ENCODE measurements at regions not wholly inside any gene's neighbourhood (a gene's known extent, or its start where the extent isn't known, plus 50 kb on each side); places are given as distances from the start of the nearest gene placed in this dataset.

DNA sequence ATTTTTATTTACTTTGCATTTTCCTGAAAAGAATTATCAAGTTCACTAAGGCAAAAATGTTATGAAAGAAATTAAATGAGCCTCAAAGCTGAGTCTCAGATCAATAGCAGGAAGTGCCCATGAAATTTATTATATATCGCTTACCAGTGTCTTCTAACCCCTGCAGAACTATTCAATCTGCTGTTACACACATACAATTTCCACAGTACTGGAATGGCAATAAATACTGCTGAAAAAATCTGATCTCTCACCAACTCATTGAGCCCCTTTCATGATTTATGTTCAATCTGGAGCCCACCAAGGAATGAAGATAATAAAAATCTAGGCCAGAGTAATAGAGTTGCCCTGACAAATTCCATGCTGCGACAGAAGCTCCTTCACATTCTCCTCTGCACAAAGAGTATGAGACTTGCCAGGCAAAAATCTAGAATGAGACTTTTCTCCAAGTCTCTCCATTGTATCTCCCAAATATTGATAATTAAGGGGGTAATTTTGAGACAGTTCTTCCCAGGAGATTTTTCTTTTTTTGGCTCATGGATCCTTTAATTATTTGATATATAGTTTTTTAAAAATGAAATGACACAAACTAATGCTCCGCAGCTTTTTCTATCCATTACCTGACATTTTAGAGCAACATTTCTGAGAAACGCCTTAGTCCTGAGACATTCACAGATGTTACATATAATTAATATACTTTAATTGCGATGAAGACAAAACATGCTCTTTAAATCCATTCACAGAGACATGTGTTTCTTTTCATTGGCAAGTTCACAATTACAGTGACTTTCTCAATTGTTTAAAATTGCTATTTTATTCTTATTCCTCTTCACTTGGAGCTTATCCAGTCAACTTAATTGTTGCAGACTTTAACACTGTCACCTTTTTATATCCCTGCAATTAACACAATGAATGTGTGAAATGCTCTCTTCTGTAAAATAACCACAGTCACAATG, 1020.4 kb downstream of the CBLN2 start:
- DNase-seq (ENCODE audit: low read depth, low spot score): no peak

DNA sequence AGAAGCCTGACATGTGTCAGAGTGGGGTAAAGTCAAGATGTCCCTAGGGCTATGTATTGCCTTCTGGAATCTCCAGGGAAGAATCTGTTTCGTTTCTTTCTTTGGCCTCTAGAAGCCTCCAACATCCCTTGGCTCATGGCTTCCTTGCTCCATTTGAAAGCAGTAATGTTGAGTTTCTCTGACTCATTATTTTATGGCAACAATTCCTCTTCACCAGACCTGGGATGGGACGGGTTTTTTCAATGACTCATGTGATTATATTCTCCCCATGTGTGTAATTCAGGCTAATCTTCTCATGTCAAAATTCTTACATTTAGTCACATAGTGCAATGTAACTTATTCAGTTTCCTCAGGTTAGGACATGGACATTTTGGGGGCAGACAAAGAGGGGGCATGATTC, 1038.6 kb downstream of the CBLN2 start:
- DNase-seq (ENCODE audit: low read depth, low spot score): no peak

DNA sequence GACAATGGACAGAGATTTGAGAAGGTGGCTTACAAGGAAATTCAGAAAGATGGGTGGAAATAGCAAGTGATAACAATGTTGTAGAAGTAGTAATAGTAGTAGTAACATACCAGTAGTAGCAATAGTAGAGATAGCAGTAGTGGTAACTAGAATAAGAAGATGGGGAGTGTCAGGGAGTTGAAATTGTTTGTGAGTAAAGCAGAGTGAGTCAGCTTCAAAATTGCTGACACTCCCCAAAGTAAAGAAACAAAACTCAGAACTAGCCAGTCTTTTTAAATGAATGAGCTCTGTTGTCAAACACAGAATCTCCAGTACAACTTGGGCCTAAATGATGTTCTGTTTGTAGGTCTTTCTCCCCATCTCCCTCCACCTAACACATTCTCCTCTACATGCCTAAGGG, 1040.9 kb downstream of the CBLN2 start:
- no peak for DNase-seq (ENCODE audit: low read depth, low spot score)

GRCh38 chr18:71485611-71486010, 1058.5 kb downstream of the CBLN2 start:
- DNase-seq (ENCODE audit: low read depth, low spot score): no peak

GRCh38 chr18:71471963-71472725, 1072.0 kb downstream of the CBLN2 start:
- DNase-seq (ENCODE audit: low read depth, low spot score): no peak

DNA sequence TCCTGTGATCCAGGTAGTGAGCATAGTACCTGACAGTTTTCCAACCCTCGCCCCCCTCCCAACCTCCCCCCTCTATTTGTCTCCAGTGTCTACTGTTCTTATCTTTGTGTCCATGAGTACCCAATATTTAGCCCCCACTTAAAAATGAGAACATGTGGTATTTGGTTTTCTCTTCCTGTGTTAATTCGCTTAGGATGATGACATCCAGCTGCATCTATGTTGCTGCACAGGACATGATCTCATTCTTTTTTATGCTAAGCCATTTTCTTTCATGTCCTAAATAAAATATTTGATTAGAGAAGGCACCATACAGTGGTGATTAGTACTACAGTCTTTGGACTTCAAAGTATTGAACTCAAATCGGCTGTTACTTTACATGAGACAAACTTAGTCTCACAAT, 1087.9 kb downstream of the CBLN2 start:
- DNase-seq (ENCODE audit: low read depth, low spot score): no peak

DNA sequence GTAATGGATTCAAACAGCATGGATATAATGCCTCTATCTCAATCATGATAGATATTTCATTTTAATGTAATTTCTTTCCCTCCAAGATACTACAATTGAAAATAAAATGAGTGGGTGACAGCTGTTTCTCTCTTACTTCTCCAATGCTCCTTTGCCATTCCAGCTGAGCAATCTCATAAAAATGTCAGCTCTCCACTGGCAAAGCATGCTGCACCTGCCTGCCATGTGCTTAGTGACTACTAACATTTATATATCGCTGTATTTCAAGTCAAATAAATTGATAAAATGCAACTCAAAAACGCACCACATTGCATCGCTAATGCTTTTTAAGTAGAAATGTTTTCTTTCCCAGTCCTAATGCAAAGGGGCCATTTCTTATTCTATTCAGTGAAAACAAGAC, 1093.9 kb downstream of the CBLN2 start:
- DNase-seq (ENCODE audit: low read depth, low spot score): no peak

- no peak for DNase-seq (ENCODE audit: low read depth, low spot score)
These were observed 1100.2 kb downstream of the CBLN2 start for GRCh38 chr18:71443706-71444480.

DNA sequence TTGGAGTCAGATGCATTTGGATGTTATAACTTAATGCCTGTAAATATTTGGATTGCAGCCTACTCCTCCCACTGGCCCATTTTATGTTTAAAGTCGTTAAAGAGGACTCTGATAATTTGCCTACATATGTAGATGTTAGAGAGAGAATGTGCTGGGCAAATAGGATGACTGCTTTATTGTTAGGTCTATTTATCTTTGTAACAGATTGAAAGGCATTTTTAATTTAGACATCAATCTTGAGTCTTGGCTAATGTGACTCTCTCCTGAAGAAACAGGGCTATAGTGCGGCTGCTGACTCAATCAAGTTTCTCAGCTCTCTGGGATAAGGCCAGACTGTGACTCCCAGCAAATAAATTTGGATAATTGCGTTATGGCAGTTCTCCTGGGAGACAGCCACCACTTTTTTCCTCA, 1101.4 kb downstream of the CBLN2 start:
- DNase-seq (ENCODE audit: low read depth, low spot score): no peak

GRCh38 chr18:71441156-71441555, 1103.0 kb downstream of the CBLN2 start:
- no peak for DNase-seq (ENCODE audit: low read depth, low spot score)

DNA sequence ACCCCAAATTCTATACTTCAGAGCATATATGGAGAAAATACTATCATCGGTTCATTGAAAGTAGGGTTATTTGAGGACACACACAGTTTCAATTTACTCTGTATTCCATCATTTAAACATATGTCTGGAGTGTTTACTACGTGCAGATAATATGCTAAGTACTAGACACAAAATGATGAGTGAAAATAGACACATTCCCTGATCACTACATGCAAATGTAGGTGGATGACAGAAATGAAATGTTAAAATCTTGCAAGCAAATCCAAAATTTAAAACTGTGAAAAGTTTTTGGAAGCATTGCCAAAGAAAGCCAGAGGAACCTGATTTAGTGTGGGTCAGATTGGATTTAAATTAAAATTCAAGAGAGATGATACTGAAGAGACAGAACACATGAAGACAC, 1106.6 kb downstream of the CBLN2 start:
- no peak for DNase-seq (ENCODE audit: low read depth, low spot score)

- DNase-seq (ENCODE audit: low read depth, low spot score): no peak
These were observed 1110.8 kb downstream of the CBLN2 start for GRCh38 chr18:71433373-71433772.

- DNase-seq (ENCODE audit: low read depth, low spot score): no peak
These were observed 1112.5 kb downstream of the CBLN2 start for GRCh38 chr18:71431689-71432088.

GRCh38 chr18:71431171-71431570, 1113.0 kb downstream of the CBLN2 start:
- DNase-seq (ENCODE audit: low read depth, low spot score): no peak

DNA sequence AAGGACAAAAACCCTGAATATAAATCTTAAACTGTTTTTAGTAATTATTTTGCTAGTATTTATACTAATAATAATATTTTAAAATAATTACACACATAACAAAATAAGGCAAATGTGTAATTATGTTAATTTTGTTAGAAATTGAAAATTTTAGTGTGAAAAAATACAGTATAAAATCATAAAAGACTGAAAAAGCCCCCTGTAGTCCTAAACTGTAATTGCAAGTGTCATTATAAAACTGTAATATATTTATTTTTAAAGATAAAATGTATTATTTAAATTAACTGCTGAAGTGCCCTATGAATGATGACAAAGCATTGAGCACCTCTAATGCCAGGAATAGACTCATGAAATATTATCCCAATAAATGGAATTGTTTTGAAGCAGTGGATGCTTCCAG, 1117.7 kb downstream of the CBLN2 start:
- no peak for DNase-seq (ENCODE audit: low read depth, low spot score)

- no peak for DNase-seq (ENCODE audit: low read depth, low spot score)
These were observed 1116.4 kb downstream of the SOCS6 start for GRCh38 chr18:71405169-71405809.

- DNase-seq (ENCODE audit: low read depth, low spot score): no peak
These were observed 1114.7 kb downstream of the SOCS6 start for GRCh38 chr18:71403501-71403900.

- no peak for DNase-seq (ENCODE audit: low read depth, low spot score)
These were observed 1109.7 kb downstream of the SOCS6 start for GRCh38 chr18:71398531-71398930.

- DNase-seq (ENCODE audit: low read depth, low spot score): no peak
These were observed 1099.3 kb downstream of the SOCS6 start for GRCh38 chr18:71388148-71388547.

- no peak for DNase-seq (ENCODE audit: low read depth, low spot score)
These were observed 1085.6 kb downstream of the SOCS6 start for GRCh38 chr18:71374294-71375000.
